GM20431 (cell line): ENCODE measurements at regions not wholly inside any gene's neighbourhood (a gene's known extent, or its start where the extent isn't known, plus 50 kb on each side); places are given as distances from the start of the nearest gene placed in this dataset.
"Not testable (repeated sequence)": the region's sequence is repeated elsewhere in the genome, so short reads cannot be mapped to it uniquely, and the experiment has no call there.

Experiments used
- in situ Hi-C: fragments of 300-500 bp; cut with MseI, MboI; formaldehyde crosslinking; loops from one replicate; pipeline ENCODE4 v1.15.0; 2020; ENCODE audit warnings: low sequenced_read_pairs; ENCODE audit not compliant: unreplicated experiment

GRCh38 chr5:119966028-119966427 lies 336.7 kb downstream of the FAM170A start:
- in situ Hi-C loops: no loop called here

GRCh38 chr5:119968690-119969089 lies 339.3 kb downstream of the FAM170A start:
- in situ Hi-C loops: no loop called here

GRCh38 chr5:119987077-119987476 lies 357.7 kb downstream of the FAM170A start:
- in situ Hi-C loops: not testable (repeated sequence)

- in situ Hi-C loops: no loop called here
Observed at GRCh38 chr5:119991625-119992024, 362.3 kb downstream of the FAM170A start.

- in situ Hi-C loops: no loop called here
Observed at GRCh38 chr5:119996128-119996527, 366.8 kb downstream of the FAM170A start.

GRCh38 chr5:120007598-120007997 lies 378.2 kb downstream of the FAM170A start:
- in situ Hi-C loops: no loop called here

- in situ Hi-C loops: no loop called here
Observed at GRCh38 chr5:120012431-120012830, 383.1 kb downstream of the FAM170A start.

- in situ Hi-C loops: no loop called here
Observed at GRCh38 chr5:120014535-120014934, 385.2 kb downstream of the FAM170A start.

GRCh38 chr5:120016717-120017382 lies 387.5 kb downstream of the FAM170A start:
- in situ Hi-C loops: no loop called here

- in situ Hi-C loops: no loop called here
Observed at GRCh38 chr5:120017513-120017912, 388.2 kb downstream of the FAM170A start.

GRCh38 chr5:120035181-120035580 lies 405.8 kb downstream of the FAM170A start:
- in situ Hi-C loops: no loop called here

- in situ Hi-C loops: no loop called here
Observed at GRCh38 chr5:120035815-120036577, 406.6 kb downstream of the FAM170A start.

- in situ Hi-C loops: no loop called here
Observed at GRCh38 chr5:120037451-120037850, 408.1 kb downstream of the FAM170A start.

GRCh38 chr5:120039111-120039510 lies 409.8 kb downstream of the FAM170A start:
- in situ Hi-C loops: no loop called here

GRCh38 chr5:120043431-120043830 lies 414.1 kb downstream of the FAM170A start:
- in situ Hi-C loops: no loop called here

GRCh38 chr5:120052916-120053828 lies 410.9 kb upstream of the PRR16 start:
- in situ Hi-C loops: no loop called here

- in situ Hi-C loops: no loop called here
Observed at GRCh38 chr5:120053841-120054240, 410.3 kb upstream of the PRR16 start.

GRCh38 chr5:120055858-120056257 lies 408.2 kb upstream of the PRR16 start:
- in situ Hi-C loops: no loop called here

- in situ Hi-C loops: no loop called here
Observed at GRCh38 chr5:120062515-120062917, 401.6 kb upstream of the PRR16 start.

- in situ Hi-C loops: no loop called here
Observed at GRCh38 chr5:120072068-120072761, 391.9 kb upstream of the PRR16 start.
